ENCODE measurements at regions not wholly inside any gene's neighbourhood (a gene's known extent, or its start where the extent isn't known, plus 50 kb on each side); places are given as distances from the start of the nearest gene placed in this dataset.

DNA sequence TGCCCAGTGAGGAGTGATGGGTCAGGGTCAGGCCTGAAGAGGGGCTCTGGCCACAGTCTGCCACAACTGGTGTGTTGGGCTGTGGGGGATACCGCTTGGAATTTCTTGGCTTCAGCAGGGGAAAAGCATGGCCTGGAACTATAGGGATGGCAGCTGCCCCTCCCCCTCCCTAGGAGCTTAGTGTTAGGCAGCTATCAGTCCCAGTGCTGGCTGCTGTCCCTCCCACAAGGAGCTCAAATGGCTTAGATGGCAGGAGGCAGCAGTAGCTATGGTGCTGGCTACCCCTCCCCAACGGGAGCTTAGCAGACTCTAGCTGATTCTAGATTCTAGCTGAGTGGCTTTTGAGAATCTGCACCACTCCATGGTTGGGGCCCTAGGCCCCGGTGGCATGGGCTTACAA lies 414.5 kb upstream of the HSF2 start:
- TF ChIP-seq, protein P1, sequence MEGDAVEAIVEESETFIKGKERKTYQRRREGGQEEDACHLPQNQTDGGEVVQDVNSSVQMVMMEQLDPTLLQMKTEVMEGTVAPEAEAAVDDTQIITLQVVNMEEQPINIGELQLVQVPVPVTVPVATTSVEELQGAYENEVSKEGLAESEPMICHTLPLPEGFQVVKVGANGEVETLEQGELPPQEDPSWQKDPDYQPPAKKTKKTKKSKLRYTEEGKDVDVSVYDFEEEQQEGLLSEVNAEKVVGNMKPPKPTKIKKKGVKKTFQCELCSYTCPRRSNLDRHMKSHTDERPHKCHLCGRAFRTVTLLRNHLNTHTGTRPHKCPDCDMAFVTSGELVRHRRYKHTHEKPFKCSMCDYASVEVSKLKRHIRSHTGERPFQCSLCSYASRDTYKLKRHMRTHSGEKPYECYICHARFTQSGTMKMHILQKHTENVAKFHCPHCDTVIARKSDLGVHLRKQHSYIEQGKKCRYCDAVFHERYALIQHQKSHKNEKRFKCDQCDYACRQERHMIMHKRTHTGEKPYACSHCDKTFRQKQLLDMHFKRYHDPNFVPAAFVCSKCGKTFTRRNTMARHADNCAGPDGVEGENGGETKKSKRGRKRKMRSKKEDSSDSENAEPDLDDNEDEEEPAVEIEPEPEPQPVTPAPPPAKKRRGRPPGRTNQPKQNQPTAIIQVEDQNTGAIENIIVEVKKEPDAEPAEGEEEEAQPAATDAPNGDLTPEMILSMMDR (IDR thresholded peaks at IDR 0.05): no peak
- no peak for TF ChIP-seq POLR2A (IDR thresholded peaks at IDR 0.05)

All from gastroesophageal sphincter (tissue), 3 donors.